ENCODE measurements at regions not wholly inside any gene's neighbourhood (a gene's known extent, or its start where the extent isn't known, plus 50 kb on each side); places are given as distances from the start of the nearest gene placed in this dataset.

DNA sequence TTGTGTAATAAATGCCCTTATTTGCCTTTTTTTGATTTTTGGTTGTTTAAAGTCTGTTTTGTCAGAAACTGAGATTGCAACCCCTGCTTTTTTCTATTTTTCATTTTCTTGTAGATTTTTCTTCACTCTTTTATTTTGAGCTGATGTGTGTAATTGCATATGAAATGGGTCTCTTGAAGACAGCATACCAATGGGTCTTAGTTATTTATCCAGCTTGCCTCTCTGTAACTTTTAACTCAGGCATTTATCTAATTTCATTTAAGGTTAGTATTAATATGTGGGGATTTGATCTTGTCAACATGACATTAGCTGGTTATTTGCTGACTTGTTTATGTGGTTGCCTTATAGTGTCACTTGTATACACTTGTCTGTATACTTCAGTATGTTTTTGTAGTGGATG, 378.0 kb downstream of the CPXCR1 start:
- Histone ChIP-seq H3K4me1 (ENCODE audit: control insufficient read depth in 2 of 3, insufficient read depth in 2 of 3, low read depth in 1 of 3, low read length in 3 of 3) (no peaks in the 10 kb centered on the region), H3K9ac (ENCODE audit: low read length in 3 of 3) (no peak overlapping the region), H3K27me3 (ENCODE audit: control insufficient read depth, insufficient read depth, low read length) (no peaks in the 10 kb centered on the region), H3K4me3 (ENCODE audit: low read length in 3 of 3) (no peak overlapping the region), H3K27ac (ENCODE audit: low read depth in 2 of 2, low read length in 2 of 2) (no peak overlapping the region), H3K36me3 (ENCODE audit: control insufficient read depth in 2 of 3, insufficient read depth in 3 of 3, low read length in 3 of 3) (no peaks in the 10 kb centered on the region), H3K9me3 (ENCODE audit: control insufficient read depth in 2 of 3, insufficient read depth in 1 of 3, low read length in 3 of 3) (no peaks in the 10 kb centered on the region)
- DNase-seq = no peak
- FAIRE-seq = no peak
- no peak for TF ChIP-seq CTCF (IDR thresholded peaks at IDR 0.05; ENCODE audit: borderline replicate concordance, extremely low read depth, insufficient read depth)
- intact Hi-C loops (cut with DNase I) = no loop called here

Measured in kidney (tissue), 13 donors.